ENCODE measurements at regions not wholly inside any gene's neighbourhood (a gene's known extent, or its start where the extent isn't known, plus 50 kb on each side); places are given as distances from the start of the nearest gene placed in this dataset.
A peak's percentile ranks its signal among the peaks of the same experiment; 100 is the strongest.

- DNase-seq (ENCODE audit: low read depth in 2 of 2), result no peak
These were observed 51.0 kb upstream of the SPINK5 start for GRCh38 chr5:148012801-148013200.

DNA sequence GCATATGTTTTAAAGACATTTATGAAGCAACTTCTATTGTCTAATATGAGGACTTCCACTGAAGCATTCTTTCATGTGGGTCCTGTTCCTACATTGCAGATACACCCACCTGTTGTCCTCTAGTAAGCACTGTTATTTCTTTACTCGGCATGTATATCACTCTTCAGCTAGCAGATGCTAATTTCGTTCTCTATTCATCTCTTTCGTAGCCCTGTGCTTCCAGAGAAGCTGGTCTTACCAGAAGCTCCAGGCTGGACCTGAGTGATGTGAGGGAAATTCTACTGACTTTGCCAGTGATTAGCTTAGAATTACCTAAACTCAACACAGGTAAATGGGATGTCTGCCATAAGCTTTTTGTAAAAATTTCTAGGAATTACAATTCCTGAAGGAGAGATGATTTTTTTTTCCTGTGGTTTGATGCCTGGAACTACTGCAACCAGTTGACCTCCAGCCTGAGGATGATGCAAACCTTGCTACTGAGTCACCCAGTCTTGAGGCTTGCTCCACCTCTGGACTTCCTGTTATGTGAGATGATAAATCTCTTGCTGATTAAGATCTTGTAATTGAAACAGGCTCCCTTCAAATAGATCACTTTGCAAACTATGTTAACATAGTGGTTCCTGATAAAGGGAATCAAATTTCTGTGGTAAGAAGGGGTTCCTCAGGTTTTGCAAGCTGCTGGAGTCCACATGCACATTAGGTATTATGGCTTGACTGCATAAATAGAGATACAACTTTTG is 52.2 kb upstream of the SPINK5 start:
- DNase-seq (ENCODE audit: low read depth in 2 of 2), result peak in 1 of 2 experiments; percentile 5

GRCh38 chr5:148005788-148006520 is 57.8 kb upstream of the SPINK5 start:
- no peak for DNase-seq (ENCODE audit: low read depth in 2 of 2)

DNA sequence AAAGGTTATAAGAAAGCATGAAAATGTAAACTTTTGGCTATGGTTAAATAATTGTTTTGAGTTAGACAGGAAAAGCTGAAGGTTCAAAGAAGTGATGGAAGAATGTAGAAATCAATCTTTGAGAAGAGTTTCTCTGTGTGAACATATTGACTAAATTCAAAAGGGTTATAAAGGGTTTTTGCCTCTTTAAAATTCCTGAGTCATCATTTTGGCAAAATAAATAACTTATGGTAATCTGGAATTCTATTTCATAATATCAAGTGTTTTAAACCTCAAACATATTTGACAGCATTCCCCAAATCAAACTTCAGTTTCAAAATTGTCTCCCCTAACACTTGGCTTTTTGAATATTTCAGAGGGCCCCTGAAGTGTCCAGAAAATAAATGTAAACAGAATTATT is 60.6 kb upstream of the SPINK5 start:
- no peak for DNase-seq (ENCODE audit: low read depth in 2 of 2)

DNA sequence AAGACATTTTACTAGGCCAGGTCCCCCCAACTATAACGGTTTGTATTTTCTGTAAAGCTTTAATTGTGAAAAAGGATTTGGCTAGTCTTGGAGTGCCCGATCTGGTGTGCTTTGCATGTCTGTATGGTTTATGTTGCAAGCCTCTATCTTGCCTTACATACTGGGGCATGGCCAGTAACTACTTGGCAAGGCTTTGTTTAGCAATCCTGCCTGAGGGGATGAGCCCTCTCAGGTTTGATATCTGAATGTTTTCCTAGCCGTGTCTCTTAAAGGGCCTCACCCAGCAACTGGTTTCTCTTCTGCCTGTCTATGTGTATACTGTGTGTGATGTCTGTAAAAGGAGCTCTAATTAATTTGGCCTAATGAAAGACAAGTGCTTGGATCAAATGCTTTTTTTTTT is 61.3 kb upstream of the SPINK5 start:
- DNase-seq (ENCODE audit: low read depth in 2 of 2), result no peak

DNA sequence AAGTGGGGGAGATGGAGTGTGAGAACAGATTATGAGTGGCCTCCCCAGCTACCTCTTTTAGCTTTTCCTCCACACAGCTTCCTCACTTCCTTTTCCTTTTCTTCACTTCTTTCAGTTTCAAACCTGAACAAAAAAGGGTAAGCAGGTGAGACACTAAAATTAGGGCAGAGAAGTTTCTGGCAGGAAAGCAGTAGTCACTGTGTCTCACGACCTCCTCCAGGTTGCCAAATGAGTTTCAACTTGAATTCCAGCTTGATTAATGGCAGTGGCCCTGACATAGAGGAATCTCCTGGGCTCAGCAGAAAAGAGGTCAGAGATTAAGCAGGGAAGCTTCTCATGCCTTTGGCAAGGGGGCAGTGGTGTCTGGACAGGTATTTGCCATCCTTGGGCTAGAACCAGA is 63.7 kb upstream of the SPINK5 start:
- no peak for DNase-seq (ENCODE audit: low read depth in 2 of 2)

DNA sequence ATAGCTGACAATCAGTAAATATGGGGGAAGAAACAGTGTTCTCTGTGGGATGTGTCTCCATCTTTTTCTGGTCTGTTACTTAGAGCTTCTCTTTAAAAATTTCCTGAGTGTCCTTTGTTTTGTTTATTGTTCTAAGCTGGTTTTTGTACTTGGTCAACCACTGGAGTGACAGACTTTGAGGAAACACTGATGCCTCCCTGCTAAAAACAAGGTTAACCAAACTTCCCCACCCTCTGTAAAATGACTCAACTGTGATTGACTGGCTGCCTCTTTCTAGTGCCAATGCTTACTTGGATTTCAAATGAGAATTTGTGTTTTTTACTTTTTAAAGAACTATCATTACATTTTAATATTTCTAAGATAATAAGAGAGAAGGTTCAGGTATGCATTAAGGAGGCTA is 65.1 kb upstream of the SPINK5 start:
- no peak for DNase-seq (ENCODE audit: low read depth in 2 of 2)

GRCh38 chr5:147997486-147997885 is 66.3 kb upstream of the SPINK5 start:
- DNase-seq (ENCODE audit: low read depth in 2 of 2), result no peak

DNA sequence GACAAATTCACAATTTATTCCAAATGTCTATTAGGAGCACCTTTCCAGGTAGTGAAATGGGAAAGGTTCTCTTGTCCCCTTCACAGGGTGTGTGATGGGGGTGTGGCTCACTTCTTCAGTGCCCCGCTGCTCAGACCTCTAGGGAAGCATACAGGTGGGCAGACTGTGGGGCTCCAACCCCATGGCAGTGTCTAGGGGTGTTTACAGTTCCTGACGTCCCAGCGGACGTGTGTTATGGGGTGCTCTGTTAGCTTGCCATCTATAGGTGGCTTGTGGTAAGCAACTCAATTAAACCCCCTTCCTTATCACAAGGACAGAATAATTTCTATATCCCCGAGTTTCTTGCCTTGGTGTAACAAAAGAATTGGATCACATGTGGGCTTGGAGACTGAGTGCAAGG is 67.4 kb upstream of the SPINK5 start:
- no peak for DNase-seq (ENCODE audit: low read depth in 2 of 2)

DNA sequence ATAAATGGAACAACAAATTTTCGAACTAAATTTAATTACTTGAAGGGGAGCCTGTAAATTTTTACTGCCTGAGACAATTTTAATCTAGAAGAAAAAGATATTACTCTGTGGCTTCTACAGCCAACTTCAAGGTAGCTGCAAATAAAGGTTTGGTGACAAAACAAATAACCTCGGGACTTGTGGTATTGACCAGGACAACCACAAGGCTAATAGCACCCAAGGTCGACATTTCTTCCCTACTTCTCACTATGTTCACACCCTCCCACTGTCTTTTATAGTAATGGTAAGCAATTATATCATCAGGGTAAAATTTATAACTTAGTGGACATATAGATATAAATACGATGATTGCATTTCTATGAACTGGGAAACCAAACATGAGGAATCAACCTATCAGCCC is 67.9 kb upstream of the SPINK5 start:
- DNase-seq (ENCODE audit: low read depth in 2 of 2), result no peak

GRCh38 chr5:147989994-147990393 is 73.8 kb upstream of the SPINK5 start:
- no peak for DNase-seq (ENCODE audit: low read depth in 2 of 2)

- DNase-seq (ENCODE audit: low read depth in 2 of 2), result no peak
These were observed 74.5 kb upstream of the SPINK5 start for GRCh38 chr5:147989239-147989638.

- DNase-seq (ENCODE audit: low read depth in 2 of 2), result no peak
These were observed 77.5 kb upstream of the SPINK5 start for GRCh38 chr5:147986134-147986757.

DNA sequence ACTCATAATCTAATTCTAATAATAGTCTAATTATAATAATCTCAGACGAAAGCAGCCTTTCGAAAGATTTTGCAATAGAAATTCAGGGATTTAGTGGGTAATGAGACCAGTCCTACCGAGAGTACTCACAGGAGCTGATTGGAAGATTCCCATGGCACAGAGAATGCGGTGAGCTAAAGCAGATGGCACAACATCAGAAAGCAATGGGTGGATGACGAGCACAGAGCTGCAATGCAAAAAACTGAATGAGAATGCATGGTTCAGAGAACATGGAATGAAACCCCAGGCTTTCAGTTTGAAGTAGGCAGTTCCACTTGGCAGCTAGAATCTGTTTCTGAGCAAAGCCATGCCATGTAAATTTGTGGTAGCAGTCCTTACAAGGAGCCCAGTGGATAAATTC is 78.2 kb upstream of the SPINK5 start:
- no peak for DNase-seq (ENCODE audit: low read depth in 2 of 2)

GRCh38 chr5:147983742-147984141 is 77.4 kb upstream of the C5orf46 start:
- no peak for DNase-seq (ENCODE audit: low read depth in 2 of 2)

DNA sequence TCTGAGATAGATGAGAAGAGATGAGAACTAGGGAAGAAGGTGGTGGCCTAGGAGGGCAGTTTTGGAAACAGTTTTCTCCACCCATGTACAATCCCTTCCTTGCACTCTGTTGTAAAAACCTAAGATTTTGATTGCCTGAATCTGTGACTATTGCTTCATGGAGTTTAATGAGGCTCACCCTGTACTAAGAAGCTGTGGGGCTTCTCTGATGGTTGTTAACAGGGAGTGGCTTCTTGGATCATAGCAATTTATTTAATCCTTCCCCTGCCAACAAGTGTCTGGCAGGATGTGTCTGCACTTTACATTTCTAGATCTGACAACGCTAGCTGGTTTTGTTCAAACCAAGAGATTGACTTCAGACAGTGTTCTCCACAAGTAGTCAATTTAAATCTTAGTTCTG is 74.7 kb upstream of the C5orf46 start:
- DNase-seq (ENCODE audit: low read depth in 2 of 2), result no peak

DNA sequence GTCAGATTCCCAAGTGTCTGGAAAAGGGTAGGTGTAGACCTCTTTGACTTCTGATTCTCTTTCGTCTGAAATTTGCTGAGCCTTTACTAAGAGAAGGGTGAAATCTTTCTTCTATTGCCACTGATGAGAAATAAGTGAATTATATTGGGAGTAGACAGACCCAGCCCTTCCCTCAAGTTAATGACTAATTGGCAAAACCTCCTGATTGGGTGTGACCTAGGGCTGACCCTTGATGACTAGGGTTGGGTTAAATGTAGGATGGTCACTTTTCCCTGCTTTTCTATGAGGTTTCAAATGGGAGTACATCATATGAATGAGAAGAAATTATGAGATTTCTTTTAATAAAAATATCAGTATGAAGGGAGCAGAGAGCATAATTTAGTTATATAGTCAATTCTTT is 73.4 kb upstream of the C5orf46 start:
- no peak for DNase-seq (ENCODE audit: low read depth in 2 of 2)

GRCh38 chr5:147972076-147972840 is 65.9 kb upstream of the C5orf46 start:
- no peak for DNase-seq (ENCODE audit: low read depth in 2 of 2)

GRCh38 chr5:147971472-147971871 is 65.1 kb upstream of the C5orf46 start:
- no peak for DNase-seq (ENCODE audit: low read depth in 2 of 2)

GRCh38 chr5:147968855-147969254 is 62.5 kb upstream of the C5orf46 start:
- DNase-seq (ENCODE audit: low read depth in 2 of 2), result no peak

DNA sequence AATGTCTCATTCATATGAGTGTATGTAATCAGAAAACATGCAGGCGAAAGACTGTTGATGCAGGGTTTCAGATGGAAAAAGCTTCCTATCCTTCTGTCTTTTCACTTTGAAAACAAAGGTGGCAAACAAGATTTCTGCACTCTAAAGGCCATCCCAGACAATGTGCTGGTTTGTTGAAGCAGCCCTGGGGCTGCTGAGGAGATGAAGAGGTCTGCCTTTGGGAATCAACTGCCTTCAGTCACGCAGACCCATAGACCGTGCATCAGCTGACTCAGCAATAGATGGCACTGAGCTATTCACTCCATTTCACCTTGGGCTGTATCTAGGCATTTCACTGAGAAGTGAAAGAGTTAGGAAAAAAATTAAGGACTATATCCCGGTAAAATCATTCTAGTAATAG is 60.5 kb upstream of the C5orf46 start:
- no peak for DNase-seq (ENCODE audit: low read depth in 2 of 2)

GRCh38 chr5:147966326-147966725 is 60.0 kb upstream of the C5orf46 start:
- DNase-seq (ENCODE audit: low read depth in 2 of 2), result no peak
